ENCODE measurements at regions not wholly inside any gene's neighbourhood (a gene's known extent, or its start where the extent isn't known, plus 50 kb on each side); places are given as distances from the start of the nearest gene placed in this dataset.

GRCh38 chr7:46209611-46210388 is 288.7 kb upstream of the IGFBP3 start:
- Histone ChIP-seq H3K4me3 (ENCODE audit: low read length) (no peak overlapping the region), H3K27me3 (ENCODE audit: control insufficient read depth in 1 of 2, insufficient read depth in 2 of 2, low read length in 2 of 2) (no peaks in the 10 kb centered on the region), H3K9me3 (ENCODE audit: control insufficient read depth in 1 of 2, insufficient read depth in 1 of 2, low read length in 2 of 2) (peaks cover 0 to 3% of the 10 kb centered on the region in 2 experiments), H3K36me3 (ENCODE audit: insufficient read depth, low read length) (no peaks in the 10 kb centered on the region), H3K27ac (ENCODE audit: low read depth in 1 of 2, low read length in 2 of 2) (no peak overlapping the region), H3K4me1 (ENCODE audit: insufficient read depth, low read length) (no peaks in the 10 kb centered on the region)
- no peak for DNase-seq
- TF ChIP-seq, protein P1, sequence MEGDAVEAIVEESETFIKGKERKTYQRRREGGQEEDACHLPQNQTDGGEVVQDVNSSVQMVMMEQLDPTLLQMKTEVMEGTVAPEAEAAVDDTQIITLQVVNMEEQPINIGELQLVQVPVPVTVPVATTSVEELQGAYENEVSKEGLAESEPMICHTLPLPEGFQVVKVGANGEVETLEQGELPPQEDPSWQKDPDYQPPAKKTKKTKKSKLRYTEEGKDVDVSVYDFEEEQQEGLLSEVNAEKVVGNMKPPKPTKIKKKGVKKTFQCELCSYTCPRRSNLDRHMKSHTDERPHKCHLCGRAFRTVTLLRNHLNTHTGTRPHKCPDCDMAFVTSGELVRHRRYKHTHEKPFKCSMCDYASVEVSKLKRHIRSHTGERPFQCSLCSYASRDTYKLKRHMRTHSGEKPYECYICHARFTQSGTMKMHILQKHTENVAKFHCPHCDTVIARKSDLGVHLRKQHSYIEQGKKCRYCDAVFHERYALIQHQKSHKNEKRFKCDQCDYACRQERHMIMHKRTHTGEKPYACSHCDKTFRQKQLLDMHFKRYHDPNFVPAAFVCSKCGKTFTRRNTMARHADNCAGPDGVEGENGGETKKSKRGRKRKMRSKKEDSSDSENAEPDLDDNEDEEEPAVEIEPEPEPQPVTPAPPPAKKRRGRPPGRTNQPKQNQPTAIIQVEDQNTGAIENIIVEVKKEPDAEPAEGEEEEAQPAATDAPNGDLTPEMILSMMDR (IDR thresholded peaks at IDR 0.05) = no peak
- no peak for ATAC-seq (ENCODE audit: poor library complexity)
- no peak overlapping the region for H3K27ac Mint-ChIP-seq
- intact Hi-C loops (cut with DNase I, micrococcal nuclease) = no loop called here
- H3K27me3 Mint-ChIP-seq = no peaks in the 10 kb centered on the region
- no peak overlapping the region for H3K4me3 Mint-ChIP-seq
- H3K4me1 Mint-ChIP-seq (ENCODE audit: low read depth) = no peaks in the 10 kb centered on the region
- no peaks in the 10 kb centered on the region for H3K9me3 Mint-ChIP-seq
- no peaks in the 10 kb centered on the region for H3K36me3 Mint-ChIP-seq (ENCODE audit: low read depth)
- ChIA-PET CTCF (no interaction called here), POLR2A (no interaction called here)

DNA sequence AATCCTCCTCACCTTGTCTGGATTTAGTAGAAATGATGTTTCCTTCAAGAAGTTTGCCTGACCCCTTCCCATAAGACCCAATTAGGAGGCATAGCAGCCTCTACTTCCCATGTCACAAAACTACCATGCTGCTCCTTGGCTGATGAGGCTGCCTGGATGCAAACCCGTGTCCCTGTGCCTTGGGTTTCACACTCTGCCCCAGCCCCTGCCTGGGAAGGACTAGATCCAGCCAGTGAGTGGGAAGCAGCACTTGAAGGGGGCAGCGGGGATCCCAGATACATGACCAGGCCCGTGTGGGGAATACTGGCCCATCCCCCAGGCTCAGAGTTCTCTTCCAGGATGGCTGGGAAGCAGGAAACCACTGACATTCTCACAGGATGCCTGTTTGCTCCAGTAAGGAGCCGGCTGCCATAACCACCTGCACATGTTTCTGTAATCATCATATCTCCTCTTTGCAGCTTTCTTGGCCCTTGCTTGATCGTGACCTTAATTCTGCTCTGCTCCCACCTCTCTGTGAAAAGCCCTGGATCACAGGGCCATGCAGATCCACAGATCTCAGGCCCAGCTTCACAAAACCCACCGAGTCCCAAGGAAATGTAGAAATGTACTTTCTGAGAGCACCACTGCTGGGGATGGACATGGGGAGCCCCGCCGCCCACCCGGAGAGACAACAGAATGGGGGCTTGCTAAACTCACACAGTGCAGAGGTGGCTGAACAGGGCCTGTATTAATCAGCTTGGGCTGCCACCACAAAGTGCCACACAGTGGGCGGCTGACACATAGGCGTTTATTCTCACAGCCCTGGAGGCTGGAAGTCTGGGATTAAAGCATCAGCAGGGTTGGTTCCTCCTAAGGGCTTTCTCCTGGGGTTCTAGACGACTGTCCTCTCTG is 287.8 kb upstream of the IGFBP3 start:
- Mint-ChIP-seq H3K4me1 (ENCODE audit: low read depth) (no peaks in the 10 kb centered on the region), H3K4me3 (no peak overlapping the region), H3K9me3 (no peaks in the 10 kb centered on the region), H3K27me3 (no peaks in the 10 kb centered on the region), H3K27ac (no peak overlapping the region), H3K36me3 (ENCODE audit: low read depth) (no peaks in the 10 kb centered on the region)
- DNase-seq (no peak), ATAC-seq (ENCODE audit: poor library complexity) (no peak)
- Histone ChIP-seq H3K9me3 (ENCODE audit: control insufficient read depth in 1 of 2, insufficient read depth in 1 of 2, low read length in 2 of 2) (peaks cover 0 to 3% of the 10 kb centered on the region in 2 experiments), H3K4me3 (ENCODE audit: low read length) (no peak overlapping the region), H3K27ac (ENCODE audit: low read depth in 1 of 2, low read length in 2 of 2) (no peak overlapping the region), H3K27me3 (ENCODE audit: control insufficient read depth in 1 of 2, insufficient read depth in 2 of 2, low read length in 2 of 2) (no peaks in the 10 kb centered on the region), H3K36me3 (ENCODE audit: insufficient read depth, low read length) (no peaks in the 10 kb centered on the region), H3K4me1 (ENCODE audit: insufficient read depth, low read length) (no peaks in the 10 kb centered on the region)
- TF ChIP-seq, protein P1 (IDR thresholded peaks at IDR 0.05) = no peak
- ChIA-PET POLR2A (no interaction called here), CTCF (no interaction called here)
- intact Hi-C loops (cut with DNase I, micrococcal nuclease) = no loop called here

DNA sequence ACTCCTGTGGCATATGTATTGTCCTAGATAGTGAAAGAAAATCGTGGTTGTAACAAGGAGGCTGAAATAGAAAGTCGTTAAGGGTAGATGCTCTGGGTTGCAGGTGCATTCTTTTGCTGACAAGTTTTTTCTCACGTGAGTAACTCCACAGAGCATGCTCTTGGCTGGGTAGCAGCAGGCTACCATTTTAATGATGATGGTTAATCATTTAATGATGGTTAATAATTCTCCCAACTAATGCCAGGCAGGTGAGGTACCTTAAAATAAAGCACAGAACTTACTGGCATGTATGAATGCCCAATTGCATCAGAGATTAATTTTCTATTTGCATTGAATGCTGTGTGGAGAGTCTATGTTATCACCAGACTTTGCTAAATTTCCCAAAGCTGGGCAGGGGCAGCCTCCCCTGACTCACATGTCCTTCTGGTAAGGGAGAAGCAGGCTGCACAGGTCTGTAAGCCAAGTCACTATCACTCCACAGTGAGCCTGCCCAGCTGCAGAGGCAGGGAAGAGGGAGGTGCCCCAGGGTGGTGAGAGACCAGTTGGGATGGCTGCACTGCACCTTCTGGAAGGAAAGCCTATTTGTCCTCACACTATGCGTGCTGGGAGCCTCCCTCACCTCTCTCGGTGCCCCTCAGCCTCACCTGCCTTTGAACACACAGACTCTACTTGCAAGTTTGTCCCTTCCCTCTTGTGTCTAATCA is 287.0 kb upstream of the IGFBP3 start:
- H3K27me3 ChIP-seq (ENCODE audit: control insufficient read depth in 1 of 2, insufficient read depth in 2 of 2, low read length in 2 of 2) = no peaks in the 10 kb centered on the region
- Mint-ChIP-seq H3K27me3 (no peaks in the 10 kb centered on the region), H3K9me3 (no peaks in the 10 kb centered on the region), H3K4me3 (no peak overlapping the region), H3K36me3 (ENCODE audit: low read depth) (no peaks in the 10 kb centered on the region), H3K4me1 (ENCODE audit: low read depth) (no peaks in the 10 kb centered on the region), H3K27ac (no peak overlapping the region)
- H3K36me3 ChIP-seq (ENCODE audit: insufficient read depth, low read length) = no peaks in the 10 kb centered on the region
- no peak for DNase-seq
- POLR2A ChIA-PET = no interaction called here
- H3K4me3 ChIP-seq (ENCODE audit: low read length) = no peak overlapping the region
- H3K9me3 ChIP-seq (ENCODE audit: control insufficient read depth in 1 of 2, insufficient read depth in 1 of 2, low read length in 2 of 2) = peaks cover 0 to 3% of the 10 kb centered on the region in 2 experiments
- ATAC-seq (ENCODE audit: poor library complexity) = no peak
- no peak overlapping the region for H3K27ac ChIP-seq (ENCODE audit: low read depth in 1 of 2, low read length in 2 of 2)
- intact Hi-C loops (cut with DNase I, micrococcal nuclease) = no loop called here
- TF ChIP-seq, protein P1 (IDR thresholded peaks at IDR 0.05) = no peak
- CTCF ChIA-PET = no interaction called here
- no peaks in the 10 kb centered on the region for H3K4me1 ChIP-seq (ENCODE audit: insufficient read depth, low read length)

Data from CD4-positive, alpha-beta T cell (primary cell).